ENCODE measurements at regions not wholly inside any gene's neighbourhood (a gene's known extent, or its start where the extent isn't known, plus 50 kb on each side); places are given as distances from the start of the nearest gene placed in this dataset.

DNA sequence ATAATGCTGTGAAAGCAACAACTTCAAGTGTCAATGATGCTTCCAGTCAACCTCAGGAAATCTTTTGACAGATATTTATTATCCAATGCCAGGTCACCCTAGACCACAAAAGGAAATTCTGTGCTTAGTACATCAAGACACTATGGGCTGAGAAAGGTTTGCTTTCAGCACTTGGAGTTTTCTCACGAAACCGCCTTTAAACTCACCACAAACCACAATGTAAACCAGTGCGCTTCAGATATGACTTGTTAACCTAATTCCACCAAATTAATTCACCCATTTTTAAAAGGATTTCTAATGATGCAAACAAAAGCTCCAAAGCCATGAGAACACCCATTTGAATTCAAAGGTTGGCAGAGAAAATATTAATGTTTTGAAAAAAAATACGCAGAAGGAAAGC is 292.9 kb upstream of the NR2F2 start:
- H3K36me3 ChIP-seq (ENCODE audit: insufficient read depth, low read length): no peaks in the 10 kb centered on the region
- H2AFZ ChIP-seq (ENCODE audit: low read length): no peak overlapping the region
- no peaks in the 10 kb centered on the region for H3K27me3 ChIP-seq (ENCODE audit: insufficient read depth, low read length)
- no peaks in the 10 kb centered on the region for H4K20me1 ChIP-seq (ENCODE audit: insufficient read depth, low read length)
- H3F3A ChIP-seq (ENCODE audit: insufficient read depth, low read length): no peaks in the 10 kb centered on the region
- H3K9ac ChIP-seq (ENCODE audit: low read length): no peak overlapping the region
- H3K4me1 ChIP-seq (ENCODE audit: insufficient read depth, low read length, severe bottlenecking): no peaks in the 10 kb centered on the region
- H3K4me3 ChIP-seq (ENCODE audit: low read depth, low read length, poor library complexity, severe bottlenecking): no peak overlapping the region
- no peaks in the 10 kb centered on the region for H3K79me2 ChIP-seq (ENCODE audit: insufficient read depth, low read length)
- no peak overlapping the region for H3K4me2 ChIP-seq (ENCODE audit: low read length)
- no peaks in the 10 kb centered on the region for H3K9me2 ChIP-seq (ENCODE audit: low read depth, low read length)
- TF ChIP-seq, protein P1, sequence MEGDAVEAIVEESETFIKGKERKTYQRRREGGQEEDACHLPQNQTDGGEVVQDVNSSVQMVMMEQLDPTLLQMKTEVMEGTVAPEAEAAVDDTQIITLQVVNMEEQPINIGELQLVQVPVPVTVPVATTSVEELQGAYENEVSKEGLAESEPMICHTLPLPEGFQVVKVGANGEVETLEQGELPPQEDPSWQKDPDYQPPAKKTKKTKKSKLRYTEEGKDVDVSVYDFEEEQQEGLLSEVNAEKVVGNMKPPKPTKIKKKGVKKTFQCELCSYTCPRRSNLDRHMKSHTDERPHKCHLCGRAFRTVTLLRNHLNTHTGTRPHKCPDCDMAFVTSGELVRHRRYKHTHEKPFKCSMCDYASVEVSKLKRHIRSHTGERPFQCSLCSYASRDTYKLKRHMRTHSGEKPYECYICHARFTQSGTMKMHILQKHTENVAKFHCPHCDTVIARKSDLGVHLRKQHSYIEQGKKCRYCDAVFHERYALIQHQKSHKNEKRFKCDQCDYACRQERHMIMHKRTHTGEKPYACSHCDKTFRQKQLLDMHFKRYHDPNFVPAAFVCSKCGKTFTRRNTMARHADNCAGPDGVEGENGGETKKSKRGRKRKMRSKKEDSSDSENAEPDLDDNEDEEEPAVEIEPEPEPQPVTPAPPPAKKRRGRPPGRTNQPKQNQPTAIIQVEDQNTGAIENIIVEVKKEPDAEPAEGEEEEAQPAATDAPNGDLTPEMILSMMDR (IDR thresholded peaks at IDR 0.05; ENCODE audit: low read length): no peak
- no peak for TF ChIP-seq EZH2 (IDR thresholded peaks at IDR 0.05; ENCODE audit: borderline replicate concordance, low read length)
- no peaks in the 10 kb centered on the region for H3K9me3 ChIP-seq (ENCODE audit: low read length)
- no peak overlapping the region for H3K27ac ChIP-seq (ENCODE audit: low read depth, low read length, poor library complexity, severe bottlenecking)

DNA sequence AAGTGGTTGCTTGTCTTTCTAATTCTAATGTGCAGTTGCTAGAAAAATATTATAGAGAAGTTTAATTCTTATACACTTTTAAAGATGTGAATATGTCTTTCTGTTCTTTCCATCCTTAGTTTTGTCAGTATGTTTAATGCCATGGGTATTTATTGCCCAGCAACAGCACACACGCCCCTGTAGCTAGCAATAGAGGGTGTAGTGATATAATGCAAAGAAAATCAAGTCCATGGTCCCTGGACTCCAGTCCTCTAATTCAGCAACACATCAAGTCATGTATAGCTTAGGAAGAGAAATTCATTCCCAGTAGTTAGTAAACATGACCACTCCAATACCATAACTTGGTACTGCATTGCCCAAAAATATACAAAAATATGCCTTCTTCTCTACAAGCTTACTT is 292.4 kb upstream of the NR2F2 start:
- Histone ChIP-seq H3K4me3 (ENCODE audit: low read depth, low read length, poor library complexity, severe bottlenecking) (no peak overlapping the region), H2AFZ (ENCODE audit: low read length) (no peak overlapping the region), H3K4me1 (ENCODE audit: insufficient read depth, low read length, severe bottlenecking) (no peaks in the 10 kb centered on the region), H3K9me3 (ENCODE audit: low read length) (no peaks in the 10 kb centered on the region), H3K36me3 (ENCODE audit: insufficient read depth, low read length) (no peaks in the 10 kb centered on the region), H3F3A (ENCODE audit: insufficient read depth, low read length) (no peaks in the 10 kb centered on the region), H4K20me1 (ENCODE audit: insufficient read depth, low read length) (no peaks in the 10 kb centered on the region), H3K4me2 (ENCODE audit: low read length) (no peak overlapping the region), H3K27ac (ENCODE audit: low read depth, low read length, poor library complexity, severe bottlenecking) (no peak overlapping the region), H3K27me3 (ENCODE audit: insufficient read depth, low read length) (no peaks in the 10 kb centered on the region), H3K79me2 (ENCODE audit: insufficient read depth, low read length) (no peaks in the 10 kb centered on the region), H3K9me2 (ENCODE audit: low read depth, low read length) (no peaks in the 10 kb centered on the region), H3K9ac (ENCODE audit: low read length) (no peak overlapping the region)
- TF ChIP-seq, protein P1 (IDR thresholded peaks at IDR 0.05; ENCODE audit: low read length): no peak
- no peak for TF ChIP-seq EZH2 (IDR thresholded peaks at IDR 0.05; ENCODE audit: borderline replicate concordance, low read length)

DNA sequence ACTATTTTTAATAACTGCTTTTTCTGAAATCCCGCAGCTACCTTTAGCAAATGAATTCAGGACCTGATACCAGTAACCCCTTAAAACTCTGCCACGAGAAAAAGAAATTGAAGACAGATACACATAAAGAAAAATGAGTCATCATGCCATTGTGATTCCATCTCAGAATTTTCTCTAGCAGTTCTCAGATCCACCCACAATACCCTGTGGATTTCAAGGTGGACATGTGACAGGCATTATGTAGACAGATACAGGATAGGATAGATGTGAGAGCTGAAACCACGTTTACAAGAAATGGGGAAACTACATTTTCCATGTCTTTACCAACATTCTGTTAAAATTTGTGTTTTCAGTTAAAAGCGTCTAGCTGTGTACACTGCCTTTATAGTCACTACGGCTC is 291.9 kb upstream of the NR2F2 start:
- no peak overlapping the region for H3K27ac ChIP-seq (ENCODE audit: low read depth, low read length, poor library complexity, severe bottlenecking)
- H3F3A ChIP-seq (ENCODE audit: insufficient read depth, low read length): no peaks in the 10 kb centered on the region
- no peak overlapping the region for H3K4me2 ChIP-seq (ENCODE audit: low read length)
- no peaks in the 10 kb centered on the region for H3K36me3 ChIP-seq (ENCODE audit: insufficient read depth, low read length)
- no peaks in the 10 kb centered on the region for H3K4me1 ChIP-seq (ENCODE audit: insufficient read depth, low read length, severe bottlenecking)
- H4K20me1 ChIP-seq (ENCODE audit: insufficient read depth, low read length): no peaks in the 10 kb centered on the region
- H3K79me2 ChIP-seq (ENCODE audit: insufficient read depth, low read length): no peaks in the 10 kb centered on the region
- TF ChIP-seq, protein P1 (IDR thresholded peaks at IDR 0.05; ENCODE audit: low read length): no peak
- TF ChIP-seq EZH2 (IDR thresholded peaks at IDR 0.05; ENCODE audit: borderline replicate concordance, low read length): no peak
- no peaks in the 10 kb centered on the region for H3K27me3 ChIP-seq (ENCODE audit: insufficient read depth, low read length)
- H3K9me2 ChIP-seq (ENCODE audit: low read depth, low read length): no peaks in the 10 kb centered on the region
- no peak overlapping the region for H3K9ac ChIP-seq (ENCODE audit: low read length)
- no peak overlapping the region for H3K4me3 ChIP-seq (ENCODE audit: low read depth, low read length, poor library complexity, severe bottlenecking)
- H2AFZ ChIP-seq (ENCODE audit: low read length): no peak overlapping the region
- no peaks in the 10 kb centered on the region for H3K9me3 ChIP-seq (ENCODE audit: low read length)
